Activated CD4-positive, alpha-beta T cell treated with anti-CD3 and anti-CD28 coated beads for 24 hours (primary cell): ENCODE measurements at regions not wholly inside any gene's neighbourhood (a gene's known extent, or its start where the extent isn't known, plus 50 kb on each side); places are given as distances from the start of the nearest gene placed in this dataset.
"Not testable (repeated sequence)": the region's sequence is repeated elsewhere in the genome, so short reads cannot be mapped to it uniquely, and the experiment has no call there.

ENCODE experiments used
- DNase-seq, 2 donors: peaks; one replicate each; pipeline ENCODE4 v3.0.0-alpha.2; 2020; ENCODE audit warnings: low read depth in 2 of 2

GRCh38 chr3:139238281-139239030 lies 105.4 kb upstream of the MRPS22 start:
- DNase-seq = no peak

- no peak for DNase-seq
These were observed 104.3 kb upstream of the MRPS22 start for GRCh38 chr3:139239550-139239949.

- DNase-seq = no peak
These were observed 102.0 kb upstream of the MRPS22 start for GRCh38 chr3:139241783-139242182.

GRCh38 chr3:139243710-139244109 lies 100.1 kb upstream of the MRPS22 start:
- DNase-seq = no peak

DNA sequence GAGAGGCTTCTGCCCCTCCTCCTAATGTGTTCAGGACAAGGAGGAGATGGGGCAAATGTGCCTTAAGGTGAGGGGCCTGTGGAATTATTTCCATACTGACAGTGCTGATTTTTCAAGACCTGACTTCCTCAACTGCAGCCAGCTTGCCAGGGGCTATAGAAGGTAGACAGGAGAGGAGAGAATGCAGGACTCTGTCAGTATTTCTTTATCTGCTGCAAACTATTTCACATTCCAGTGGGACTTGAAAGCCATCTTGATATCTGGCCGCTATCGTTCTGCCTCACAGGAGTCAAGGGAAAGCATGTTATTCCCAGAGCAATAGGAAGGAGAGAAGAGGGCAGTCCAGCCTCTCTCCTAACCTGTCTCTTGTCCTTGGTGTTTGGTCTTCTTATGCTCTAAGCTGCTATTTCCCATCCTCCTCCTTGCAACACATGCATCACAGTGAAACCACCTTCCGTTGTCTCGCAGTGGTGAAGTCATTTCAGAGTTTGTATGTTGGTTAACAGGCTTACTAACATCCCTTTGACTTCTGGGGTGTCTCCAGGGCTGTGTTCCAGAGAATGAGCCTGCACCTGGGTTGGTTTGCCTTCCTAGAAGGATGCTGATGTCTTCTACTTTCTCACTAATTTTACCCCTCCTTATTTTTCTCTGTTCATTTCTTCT lies 95.1 kb upstream of the MRPS22 start:
- no peak for DNase-seq

- DNase-seq = no peak
These were observed 92.3 kb upstream of the MRPS22 start for GRCh38 chr3:139251529-139251928.

GRCh38 chr3:139252719-139253118 lies 91.1 kb upstream of the MRPS22 start:
- DNase-seq = no peak

GRCh38 chr3:139258276-139258675 lies 85.5 kb upstream of the MRPS22 start:
- no peak for DNase-seq

DNA sequence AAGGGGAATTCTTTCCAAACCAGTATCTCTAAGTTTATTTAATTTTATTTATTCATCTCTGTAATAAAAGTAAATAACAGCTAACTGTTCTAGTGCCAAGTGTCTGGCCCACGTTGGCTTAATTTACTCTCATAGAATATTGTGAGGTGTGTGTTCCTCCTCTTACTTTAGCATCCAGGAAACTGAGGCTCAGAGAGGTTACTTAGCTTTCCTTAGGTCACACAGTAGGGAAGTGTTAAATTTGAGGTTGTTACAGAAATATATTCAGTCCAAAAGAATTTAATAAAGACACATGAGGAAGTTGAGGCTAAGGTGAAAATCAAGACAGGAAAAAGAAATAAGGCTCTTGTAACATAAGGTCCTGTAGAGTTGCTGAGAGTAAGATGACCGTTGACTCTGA lies 84.4 kb upstream of the MRPS22 start:
- DNase-seq = no peak

DNA sequence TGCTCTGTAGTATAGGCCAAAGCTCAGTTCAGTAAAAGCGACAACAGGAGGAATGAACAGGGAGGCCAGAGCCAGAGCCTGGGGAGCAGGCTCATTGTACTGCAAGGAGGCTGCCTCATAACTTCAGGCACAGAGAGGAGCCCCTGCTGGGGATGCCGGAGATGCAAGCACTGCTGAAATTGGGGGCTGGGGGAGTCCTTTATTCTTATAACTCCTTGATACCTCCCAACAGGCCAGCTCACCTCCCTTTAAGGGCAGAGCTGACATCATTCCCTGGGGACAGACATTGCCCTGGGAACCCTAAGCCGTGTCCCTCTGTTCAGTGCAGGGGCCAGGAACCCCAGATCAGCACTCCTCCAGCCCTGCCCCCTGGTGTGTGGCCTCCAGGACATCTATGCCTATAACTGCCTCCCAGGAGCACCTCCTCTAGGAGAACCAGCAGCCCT lies 83.8 kb upstream of the MRPS22 start:
- DNase-seq = no peak

- DNase-seq = no peak
These were observed 82.8 kb upstream of the MRPS22 start for GRCh38 chr3:139260793-139261736.

GRCh38 chr3:139261754-139262586 lies 81.8 kb upstream of the MRPS22 start:
- no peak for DNase-seq

- no peak for DNase-seq
These were observed 80.0 kb upstream of the MRPS22 start for GRCh38 chr3:139263798-139264197.

DNA sequence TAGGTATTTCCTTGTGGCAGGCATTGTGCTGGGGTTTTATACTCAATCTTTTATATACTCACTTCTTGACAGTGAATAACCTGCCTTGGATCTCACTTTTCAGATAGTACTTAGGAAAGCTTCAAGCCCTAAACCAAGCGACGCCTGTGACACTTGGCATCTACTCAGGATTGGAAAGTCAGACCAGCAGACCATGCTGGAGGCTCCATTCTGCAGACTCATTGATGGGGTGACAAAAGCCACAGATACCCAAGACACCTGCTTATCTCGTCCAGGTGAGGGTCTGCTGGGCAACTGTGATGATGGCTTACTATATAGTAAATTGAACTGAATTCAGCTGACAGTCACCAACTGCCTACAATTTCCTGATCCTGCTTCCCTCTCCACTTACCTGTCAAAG lies 79.4 kb upstream of the MRPS22 start:
- DNase-seq = no peak

- no peak for DNase-seq
These were observed 78.4 kb upstream of the MRPS22 start for GRCh38 chr3:139265131-139266016.

GRCh38 chr3:139267300-139268246 lies 76.2 kb upstream of the MRPS22 start:
- no peak for DNase-seq

- no peak for DNase-seq
These were observed 73.8 kb upstream of the MRPS22 start for GRCh38 chr3:139269984-139270383.

GRCh38 chr3:139270652-139271051 lies 73.2 kb upstream of the MRPS22 start:
- DNase-seq = not testable (repeated sequence)

GRCh38 chr3:139280027-139280671 lies 63.7 kb upstream of the MRPS22 start:
- no peak for DNase-seq
